ENCODE measurements at regions not wholly inside any gene's neighbourhood (a gene's known extent, or its start where the extent isn't known, plus 50 kb on each side); places are given as distances from the start of the nearest gene placed in this dataset.

DNA sequence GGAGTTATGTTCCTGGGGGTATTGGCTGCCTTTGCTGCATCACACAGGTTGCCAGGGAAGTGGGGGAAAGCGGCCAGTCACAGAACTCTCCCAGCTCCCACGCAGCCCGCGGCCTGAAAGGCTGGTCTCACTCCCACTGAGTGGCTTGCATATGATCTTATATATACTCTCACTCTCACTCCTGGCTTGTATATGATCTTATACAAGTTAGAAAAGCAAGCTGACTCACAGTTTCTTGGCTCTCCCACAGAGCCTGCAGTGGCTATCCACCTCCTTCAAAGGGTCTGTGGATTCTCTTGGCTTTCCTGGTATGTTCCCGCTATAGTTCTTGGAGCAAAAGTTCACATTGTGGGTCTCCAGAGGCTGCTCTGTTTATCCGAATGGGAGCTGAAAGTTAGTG lies 833.5 kb upstream of the GALNTL6 start:
- no peaks in the 10 kb centered on the region for H3K4me1 ChIP-seq
- H3K4me3 ChIP-seq = no peak overlapping the region
- no peaks in the 10 kb centered on the region for H3K9me3 ChIP-seq
- no peak overlapping the region for H3K27ac ChIP-seq
- CTCF ChIA-PET = no interaction called here
- TF ChIP-seq, protein P1, sequence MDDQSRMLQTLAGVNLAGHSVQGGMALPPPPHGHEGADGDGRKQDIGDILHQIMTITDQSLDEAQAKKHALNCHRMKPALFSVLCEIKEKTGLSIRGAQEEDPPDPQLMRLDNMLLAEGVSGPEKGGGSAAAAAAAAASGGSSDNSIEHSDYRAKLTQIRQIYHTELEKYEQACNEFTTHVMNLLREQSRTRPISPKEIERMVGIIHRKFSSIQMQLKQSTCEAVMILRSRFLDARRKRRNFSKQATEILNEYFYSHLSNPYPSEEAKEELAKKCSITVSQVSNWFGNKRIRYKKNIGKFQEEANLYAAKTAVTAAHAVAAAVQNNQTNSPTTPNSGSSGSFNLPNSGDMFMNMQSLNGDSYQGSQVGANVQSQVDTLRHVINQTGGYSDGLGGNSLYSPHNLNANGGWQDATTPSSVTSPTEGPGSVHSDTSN (IDR thresholded peaks at IDR 0.05) = no peak
- no peak for TF ChIP-seq BHLHE40 (IDR thresholded peaks at IDR 0.05; ENCODE audit: low read depth, low read length)
- no peak for TF ChIP-seq TP53 (CRISPR knock-in tag; IDR thresholded peaks at IDR 0.05)
- no peak for TF ChIP-seq EHF (CRISPR knock-in tag; IDR thresholded peaks at IDR 0.05)
- no peak for TF ChIP-seq CBX2 (IDR thresholded peaks at IDR 0.05; ENCODE audit: borderline replicate concordance, low read depth)
- no peak for TF ChIP-seq ZSCAN20 (CRISPR knock-in tag; IDR thresholded peaks at IDR 0.05)
- no peak for TF ChIP-seq ZC3H11A (IDR thresholded peaks at IDR 0.05)
- TF ChIP-seq, protein P2, sequence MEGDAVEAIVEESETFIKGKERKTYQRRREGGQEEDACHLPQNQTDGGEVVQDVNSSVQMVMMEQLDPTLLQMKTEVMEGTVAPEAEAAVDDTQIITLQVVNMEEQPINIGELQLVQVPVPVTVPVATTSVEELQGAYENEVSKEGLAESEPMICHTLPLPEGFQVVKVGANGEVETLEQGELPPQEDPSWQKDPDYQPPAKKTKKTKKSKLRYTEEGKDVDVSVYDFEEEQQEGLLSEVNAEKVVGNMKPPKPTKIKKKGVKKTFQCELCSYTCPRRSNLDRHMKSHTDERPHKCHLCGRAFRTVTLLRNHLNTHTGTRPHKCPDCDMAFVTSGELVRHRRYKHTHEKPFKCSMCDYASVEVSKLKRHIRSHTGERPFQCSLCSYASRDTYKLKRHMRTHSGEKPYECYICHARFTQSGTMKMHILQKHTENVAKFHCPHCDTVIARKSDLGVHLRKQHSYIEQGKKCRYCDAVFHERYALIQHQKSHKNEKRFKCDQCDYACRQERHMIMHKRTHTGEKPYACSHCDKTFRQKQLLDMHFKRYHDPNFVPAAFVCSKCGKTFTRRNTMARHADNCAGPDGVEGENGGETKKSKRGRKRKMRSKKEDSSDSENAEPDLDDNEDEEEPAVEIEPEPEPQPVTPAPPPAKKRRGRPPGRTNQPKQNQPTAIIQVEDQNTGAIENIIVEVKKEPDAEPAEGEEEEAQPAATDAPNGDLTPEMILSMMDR (IDR thresholded peaks at IDR 0.05) = no peak
- TF ChIP-seq GATA3 (IDR thresholded peaks at IDR 0.05; ENCODE audit: borderline replicate concordance) = no peak
- no peak for FAIRE-seq
- H3K4me2 ChIP-seq = no peak overlapping the region
- ATAC-seq = no peak
- WGBS (ENCODE audit: missing lambda C conversion rate) = 67% methylated on average over 3 of the region's 6 CpGs
- POLR2A ChIA-PET = no interaction called here
- DNase-seq (ENCODE audit: low read depth in 1 of 2, low spot score in 1 of 2) = peak in 1 of 2 experiments; percentile 1

DNA sequence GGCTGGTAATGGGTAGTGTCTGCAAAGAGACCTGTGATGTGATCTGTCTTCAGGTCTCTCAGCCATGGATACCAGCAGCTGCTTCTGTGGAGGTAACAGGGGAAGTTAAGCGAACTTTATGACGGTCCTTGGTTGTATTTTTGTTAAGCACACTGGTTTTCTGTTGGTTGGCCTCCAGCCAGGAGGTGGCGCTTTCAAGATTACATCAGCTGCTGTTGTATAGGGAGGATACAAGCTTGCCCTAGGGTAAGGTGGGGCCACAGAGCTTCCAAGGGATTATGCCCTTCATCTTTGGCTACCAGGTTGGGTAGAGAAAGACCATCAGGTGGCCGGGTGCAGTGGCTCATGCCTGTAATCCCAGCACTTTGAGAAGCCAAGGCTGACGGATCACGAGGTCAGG lies 834.2 kb upstream of the GALNTL6 start:
- 48% methylated on average over 4 of the region's 6 CpGs for WGBS (ENCODE audit: missing lambda C conversion rate)
- DNase-seq (ENCODE audit: low read depth in 1 of 2, low spot score in 1 of 2) (no peak), FAIRE-seq (no peak), ATAC-seq (no peak)
- H3K9me3 ChIP-seq = no peaks in the 10 kb centered on the region
- ChIA-PET CTCF (no interaction called here), POLR2A (no interaction called here)
- H3K27ac ChIP-seq = no peak overlapping the region
- H3K4me3 ChIP-seq = no peak overlapping the region
- H3K4me1 ChIP-seq = no peaks in the 10 kb centered on the region
- TF ChIP-seq NPAS2 (CRISPR knock-in tag; IDR thresholded peaks at IDR 0.05; ENCODE audit: borderline replicate concordance) (no peak), CBX2 (IDR thresholded peaks at IDR 0.05; ENCODE audit: borderline replicate concordance, low read depth) (no peak), MAFK (IDR thresholded peaks at IDR 0.05; ENCODE audit: partially characterized antibody) (no peak), FOXS1 (CRISPR knock-in tag; IDR thresholded peaks at IDR 0.05) (no peak)
- no peak overlapping the region for H3K4me2 ChIP-seq

DNA sequence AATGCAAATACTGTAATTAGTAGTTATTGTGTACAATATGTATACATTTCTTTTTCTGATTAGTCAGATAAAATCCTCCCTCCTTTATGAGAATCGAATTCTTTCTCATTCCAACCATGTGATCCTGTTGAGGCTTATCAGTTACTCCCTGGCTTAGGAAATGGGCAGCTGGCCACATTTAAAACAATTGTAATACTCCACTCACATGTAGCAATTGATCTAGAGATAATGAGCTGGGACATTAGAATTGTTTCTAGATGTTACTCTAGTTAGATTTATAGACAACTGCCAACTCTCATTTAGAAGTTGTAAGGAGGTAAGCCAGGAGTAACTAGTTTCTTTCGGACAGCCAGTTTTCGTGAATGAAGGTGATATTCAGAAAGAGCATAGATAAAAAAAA lies 859.3 kb upstream of the AADAT start:
- CTCF ChIA-PET = no interaction called here
- Histone ChIP-seq H3K27ac (no peak overlapping the region), H3K4me3 (no peak overlapping the region), H3K9me3 (no peaks in the 10 kb centered on the region), H3K4me2 (no peak overlapping the region), H3K4me1 (no peaks in the 10 kb centered on the region)
- FAIRE-seq (no peak), ATAC-seq (no peak), DNase-seq (ENCODE audit: low read depth in 1 of 2, low spot score in 1 of 2) (no peak)
- POLR2A ChIA-PET = no interaction called here
- 29% methylated on average over 3 of the region's 3 CpGs for WGBS (ENCODE audit: missing lambda C conversion rate)
- TF ChIP-seq, protein P3, sequence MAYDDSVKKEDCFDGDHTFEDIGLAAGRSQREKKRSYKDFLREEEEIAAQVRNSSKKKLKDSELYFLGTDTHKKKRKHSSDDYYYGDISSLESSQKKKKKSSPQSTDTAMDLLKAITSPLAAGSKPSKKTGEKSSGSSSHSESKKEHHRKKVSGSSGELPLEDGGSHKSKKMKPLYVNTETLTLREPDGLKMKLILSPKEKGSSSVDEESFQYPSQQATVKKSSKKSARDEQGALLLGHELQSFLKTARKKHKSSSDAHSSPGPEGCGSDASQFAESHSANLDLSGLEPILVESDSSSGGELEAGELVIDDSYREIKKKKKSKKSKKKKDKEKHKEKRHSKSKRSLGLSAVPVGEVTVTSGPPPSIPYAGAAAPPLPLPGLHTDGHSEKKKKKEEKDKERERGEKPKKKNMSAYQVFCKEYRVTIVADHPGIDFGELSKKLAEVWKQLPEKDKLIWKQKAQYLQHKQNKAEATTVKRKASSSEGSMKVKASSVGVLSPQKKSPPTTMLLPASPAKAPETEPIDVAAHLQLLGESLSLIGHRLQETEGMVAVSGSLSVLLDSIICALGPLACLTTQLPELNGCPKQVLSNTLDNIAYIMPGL (CRISPR knock-in tag; IDR thresholded peaks at IDR 0.05; ENCODE audit: borderline replicate concordance) = no peak
- TF ChIP-seq POLR2A (IDR thresholded peaks at IDR 0.05; ENCODE audit: low read length) = no peak
- TF ChIP-seq, protein P4, sequence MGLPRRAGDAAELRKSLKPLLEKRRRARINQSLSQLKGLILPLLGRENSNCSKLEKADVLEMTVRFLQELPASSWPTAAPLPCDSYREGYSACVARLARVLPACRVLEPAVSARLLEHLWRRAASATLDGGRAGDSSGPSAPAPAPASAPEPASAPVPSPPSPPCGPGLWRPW (IDR thresholded peaks at IDR 0.05) = no peak
- TF ChIP-seq, protein P5, sequence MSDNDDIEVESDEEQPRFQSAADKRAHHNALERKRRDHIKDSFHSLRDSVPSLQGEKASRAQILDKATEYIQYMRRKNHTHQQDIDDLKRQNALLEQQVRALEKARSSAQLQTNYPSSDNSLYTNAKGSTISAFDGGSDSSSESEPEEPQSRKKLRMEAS (IDR thresholded peaks at IDR 0.05) = no peak
- TF ChIP-seq RFX5 (IDR thresholded peaks at IDR 0.05) = no peak
- TF ChIP-seq EHF (CRISPR knock-in tag; IDR thresholded peaks at IDR 0.05) = no peak
- TF ChIP-seq MAZ (IDR thresholded peaks at IDR 0.05; ENCODE audit: borderline replicate concordance, low read depth, low read length) = no peak
- TF ChIP-seq ESRRA (IDR thresholded peaks at IDR 0.05; ENCODE audit: borderline replicate concordance, low read length) = no peak
- no peak for TF ChIP-seq POLR2AphosphoS2 (conservative IDR thresholded peaks at IDR 0.05; ENCODE audit: low read length)
- TF ChIP-seq EHMT2 (IDR thresholded peaks at IDR 0.05; ENCODE audit: low read depth) = no peak
- no peak for TF ChIP-seq HOXA7 (CRISPR knock-in tag; IDR thresholded peaks at IDR 0.05)
- TF ChIP-seq FOSL2 (IDR thresholded peaks at IDR 0.05) = no peak
- TF ChIP-seq FOSL2 (CRISPR knock-in tag; IDR thresholded peaks at IDR 0.05) = no peak
- TF ChIP-seq, protein P1 (IDR thresholded peaks at IDR 0.05) = no peak
- no peak for TF ChIP-seq MAFK (IDR thresholded peaks at IDR 0.05; ENCODE audit: partially characterized antibody)
- TF ChIP-seq, protein P6, sequence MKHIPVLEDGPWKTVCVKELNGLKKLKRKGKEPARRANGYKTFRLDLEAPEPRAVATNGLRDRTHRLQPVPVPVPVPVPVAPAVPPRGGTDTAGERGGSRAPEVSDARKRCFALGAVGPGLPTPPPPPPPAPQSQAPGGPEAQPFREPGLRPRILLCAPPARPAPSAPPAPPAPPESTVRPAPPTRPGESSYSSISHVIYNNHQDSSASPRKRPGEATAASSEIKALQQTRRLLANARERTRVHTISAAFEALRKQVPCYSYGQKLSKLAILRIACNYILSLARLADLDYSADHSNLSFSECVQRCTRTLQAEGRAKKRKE (CRISPR knock-in tag; IDR thresholded peaks at IDR 0.05; ENCODE audit: low read depth) = no peak
- TF ChIP-seq ZFP36 (IDR thresholded peaks at IDR 0.05; ENCODE audit: borderline replicate concordance, partially characterized antibody) = no peak
- TF ChIP-seq KDM5A (IDR thresholded peaks at IDR 0.05) = no peak

Data from A549 (cell line).